ENCODE measurements at regions not wholly inside any gene's neighbourhood (a gene's known extent, or its start where the extent isn't known, plus 50 kb on each side); places are given as distances from the start of the nearest gene placed in this dataset.
A peak's percentile ranks its signal among the peaks of the same experiment; 100 is the strongest.

- DNase-seq, result peak; percentile 15
Observed at GRCh38 chr15:46676233-46677206, 1040.8 kb upstream of the SEMA6D start.

DNA sequence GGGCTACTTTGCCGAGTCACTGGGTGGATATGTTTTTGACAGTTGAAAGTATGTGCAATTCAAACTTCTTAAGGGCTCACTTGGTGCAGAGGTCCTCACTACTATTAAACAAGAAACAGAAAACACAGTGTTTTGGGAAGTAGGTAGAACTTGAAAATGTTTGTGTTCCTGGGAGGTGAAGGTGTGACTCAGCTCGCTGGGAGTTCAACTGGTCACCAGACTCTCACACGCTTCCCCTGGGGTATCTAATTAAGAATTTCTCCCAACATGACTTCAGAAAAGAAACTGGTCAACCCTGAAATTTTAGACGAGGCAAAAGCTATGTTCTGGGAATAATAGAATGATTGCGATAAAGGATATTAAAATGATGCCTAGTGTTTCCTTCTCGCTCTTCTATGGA, 1039.8 kb upstream of the SEMA6D start:
- no peak for DNase-seq

DNA sequence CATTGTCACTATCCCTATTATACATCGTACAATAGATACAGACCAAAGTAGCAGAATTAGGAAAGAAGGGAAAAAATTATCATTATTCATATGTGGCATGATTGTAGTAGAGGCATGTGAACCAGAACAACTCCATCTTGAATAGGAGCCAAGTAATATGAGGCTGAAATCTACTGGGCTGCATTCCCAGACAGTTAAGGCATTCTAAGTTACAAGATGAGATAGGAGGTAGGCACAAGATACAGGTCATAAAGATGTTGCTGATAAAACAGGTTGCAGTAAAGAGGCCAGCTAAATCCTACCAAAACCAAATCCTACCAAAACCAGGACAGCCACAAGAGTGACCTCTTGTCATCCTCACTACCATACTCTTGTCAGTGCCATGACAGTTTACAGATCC, 1035.4 kb upstream of the SEMA6D start:
- no peak for DNase-seq

DNA sequence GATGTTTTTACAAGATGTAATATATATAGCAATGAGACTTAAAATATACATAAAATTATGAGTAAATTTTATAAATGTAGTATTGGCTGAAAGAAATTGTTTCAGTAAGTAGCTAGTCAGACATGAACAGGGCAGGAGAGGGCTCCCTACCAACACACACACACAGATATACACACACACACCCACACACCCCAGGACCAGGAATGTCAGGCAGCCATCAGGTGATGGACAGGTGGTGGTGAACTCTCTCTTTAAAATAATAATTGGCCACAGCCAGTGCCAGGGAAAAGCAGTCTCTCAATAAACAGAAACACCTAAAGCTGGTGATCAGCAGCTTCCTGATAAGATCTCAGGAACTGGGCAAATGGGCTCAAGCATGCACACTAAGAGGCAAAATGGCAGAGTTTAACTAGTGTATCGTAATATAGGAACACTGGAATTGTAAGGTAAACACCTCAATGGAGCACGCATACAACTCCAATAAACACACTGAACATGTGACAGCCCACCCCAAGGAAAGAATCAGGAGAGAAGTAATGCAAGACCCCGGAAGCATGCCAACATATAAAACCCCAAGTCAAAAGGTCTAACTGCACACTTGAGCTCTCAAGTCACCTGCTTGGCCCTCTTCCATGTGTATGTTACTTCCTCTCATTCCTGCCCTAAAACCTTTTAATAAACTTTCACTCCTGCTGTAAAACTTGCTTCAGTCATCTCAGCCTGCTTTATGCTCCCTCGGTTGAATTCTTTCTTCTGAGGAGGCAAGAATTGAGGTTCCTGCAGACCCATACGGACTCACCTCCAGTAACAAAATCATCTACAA, 1034.1 kb upstream of the SEMA6D start:
- no peak for DNase-seq

GRCh38 chr15:46685096-46685495, 1032.2 kb upstream of the SEMA6D start:
- DNase-seq, result no peak

GRCh38 chr15:46685681-46686080, 1031.6 kb upstream of the SEMA6D start:
- no peak for DNase-seq

GRCh38 chr15:46696281-46696680, 1021.0 kb upstream of the SEMA6D start:
- DNase-seq, result no peak

- no peak for DNase-seq
Observed at GRCh38 chr15:46701346-46701745, 1016.0 kb upstream of the SEMA6D start.

DNA sequence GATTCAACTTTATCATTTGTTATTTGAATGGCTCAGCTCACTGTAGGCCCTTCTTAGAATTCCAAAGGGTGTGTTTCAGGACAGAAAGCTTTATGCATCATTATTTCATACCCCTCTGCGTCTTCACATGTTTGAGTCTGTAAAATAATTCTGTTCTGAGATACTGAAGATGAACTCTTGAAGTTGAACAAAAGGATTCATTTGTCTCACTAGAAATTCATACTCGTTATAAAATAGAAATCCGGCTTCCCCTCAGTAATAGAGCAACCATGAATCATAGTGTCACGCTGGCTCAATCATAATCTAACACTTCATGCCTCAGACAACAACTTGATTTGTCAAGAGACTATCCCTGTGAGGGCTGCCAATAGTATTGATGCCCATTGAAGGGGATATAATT, 1015.4 kb upstream of the SEMA6D start:
- no peak for DNase-seq

- no peak for DNase-seq
Observed at GRCh38 chr15:46703020-46703861, 1014.1 kb upstream of the SEMA6D start.

DNA sequence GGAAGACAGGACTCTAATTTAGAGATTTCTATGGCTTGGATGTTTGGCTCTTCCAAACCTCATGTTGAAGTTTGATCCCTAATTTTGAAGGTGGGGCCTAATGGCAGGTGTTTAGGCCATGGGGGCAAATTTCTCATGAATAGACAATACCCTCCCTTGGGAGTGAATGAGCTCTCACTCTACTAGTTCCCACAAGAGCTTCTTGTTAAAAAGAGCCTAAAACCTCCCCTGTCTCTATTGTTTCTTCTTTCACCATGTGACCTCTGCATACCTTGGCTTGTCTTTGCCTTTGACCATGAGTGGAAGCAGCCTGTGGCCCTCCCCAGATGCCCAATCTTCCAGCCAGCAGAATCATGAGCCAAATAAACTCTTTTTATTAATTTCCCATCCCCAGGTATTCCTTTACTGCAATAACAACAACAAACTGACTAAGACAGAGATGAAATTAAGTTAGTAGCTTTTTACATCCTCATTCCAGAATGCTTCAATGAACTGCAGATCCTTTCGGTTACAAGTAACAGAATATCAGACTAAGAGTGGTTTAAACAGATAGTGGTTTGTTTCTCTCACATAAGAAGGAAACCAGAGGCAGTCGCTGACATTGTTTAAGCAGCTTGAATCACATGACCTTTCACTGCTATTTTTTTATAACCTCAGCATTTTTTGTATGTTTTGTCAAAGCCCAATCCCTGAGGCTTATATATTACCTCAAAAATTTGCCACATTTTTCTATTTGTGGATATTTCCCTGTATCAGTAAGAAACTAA, 1013.3 kb upstream of the SEMA6D start:
- no peak for DNase-seq

- no peak for DNase-seq
Observed at GRCh38 chr15:46707452-46707851, 1009.9 kb upstream of the SEMA6D start.

- DNase-seq, result no peak
Observed at GRCh38 chr15:46708226-46708625, 1009.1 kb upstream of the SEMA6D start.

DNA sequence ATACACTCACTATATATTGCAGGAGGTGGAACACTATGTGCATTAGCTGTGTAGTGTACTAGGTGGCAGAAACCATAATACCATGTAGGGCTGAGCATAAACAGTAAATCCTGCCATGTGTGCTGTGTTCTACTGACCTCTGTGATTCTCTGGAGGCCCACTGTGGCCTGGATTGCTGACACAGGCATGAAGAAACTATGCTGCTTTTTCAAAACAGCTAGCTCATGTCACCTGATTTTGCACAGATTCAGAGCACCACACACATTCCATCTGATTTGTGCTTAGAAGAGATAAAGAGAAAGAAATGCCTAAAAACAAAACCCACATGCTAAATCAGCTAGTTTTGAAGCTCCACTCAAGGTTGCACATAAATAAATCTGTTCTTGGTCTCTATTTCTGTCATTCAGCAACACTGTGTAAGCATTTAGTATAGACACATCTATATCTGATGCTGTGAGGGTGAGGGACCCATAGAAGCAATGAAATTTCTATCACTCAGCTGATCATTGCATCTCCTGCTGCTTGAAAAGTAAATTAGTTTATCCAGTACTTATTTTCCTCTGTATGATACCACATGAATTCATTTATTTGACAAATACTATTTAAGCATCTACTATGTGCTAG, 1007.7 kb upstream of the SEMA6D start:
- no peak for DNase-seq

GRCh38 chr15:46710401-46710960, 1006.8 kb upstream of the SEMA6D start:
- no peak for DNase-seq

GRCh38 chr15:46713045-46713444, 1004.3 kb upstream of the SEMA6D start:
- DNase-seq, result no peak

DNA sequence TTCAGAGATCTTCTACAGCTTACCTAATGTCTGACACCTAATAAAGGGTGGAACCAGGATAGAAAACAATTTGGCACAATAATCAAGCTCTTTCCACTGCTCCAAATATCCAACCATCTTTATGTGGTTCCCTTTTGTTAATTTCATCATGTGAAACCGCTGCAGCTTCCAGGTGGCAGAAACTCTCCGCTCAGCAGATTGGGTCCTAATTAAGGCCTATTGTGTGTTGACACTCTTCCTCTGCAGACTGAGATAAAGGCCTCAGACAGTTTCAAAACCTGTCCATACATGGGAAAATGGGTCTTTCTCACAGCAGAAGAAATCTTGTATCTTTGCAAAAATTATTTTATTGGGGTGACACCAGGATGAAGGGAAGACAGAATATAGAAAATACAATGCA, 1002.4 kb upstream of the SEMA6D start:
- DNase-seq, result no peak

GRCh38 chr15:46723308-46723707, 994.0 kb upstream of the SEMA6D start:
- DNase-seq, result no peak

GRCh38 chr15:46732060-46732459, 985.2 kb upstream of the SEMA6D start:
- no peak for DNase-seq

DNA sequence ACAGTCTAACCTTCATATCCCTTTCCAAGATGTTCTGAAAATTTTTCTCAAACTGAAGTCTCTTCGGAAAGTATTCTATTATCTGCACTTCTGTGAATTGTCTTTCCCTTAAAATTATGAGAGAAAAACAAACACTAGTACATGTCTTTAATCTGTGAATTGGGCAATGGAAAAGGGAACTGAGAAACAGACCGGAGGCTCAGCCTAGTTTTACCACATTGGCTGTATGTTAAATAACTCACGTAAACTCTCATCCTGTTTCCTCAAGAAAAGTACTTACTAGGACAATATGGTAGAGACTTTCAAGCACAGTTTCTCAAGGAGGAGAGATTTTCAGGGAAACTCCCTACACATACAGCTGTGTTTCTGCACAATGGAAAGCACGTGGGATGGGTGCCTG, 982.2 kb upstream of the SEMA6D start:
- no peak for DNase-seq

- no peak for DNase-seq
Observed at GRCh38 chr15:46751303-46751702, 966.0 kb upstream of the SEMA6D start.
